Kidney (tissue), 13 donors: ENCODE measurements at regions not wholly inside any gene's neighbourhood (a gene's known extent, or its start where the extent isn't known, plus 50 kb on each side); places are given as distances from the start of the nearest gene placed in this dataset.

Source experiments
- DNase-seq, 5 donors: peaks; one replicate each; pipeline ENCODE4 v3.0.0-alpha.2; 2013 to 2020
- FAIRE-seq: peaks from 2 replicates; lab custom pipeline; 2012; peaks lifted over from hg19 to GRCh38; lab: Jason Lieb, UNC
- H3K27ac ChIP-seq, 2 donors: one replicate each; pipeline ENCODE4 v1.7.0; 2013; ENCODE audit warnings: low read depth in 2 of 2, low read length in 2 of 2, inconsistent platforms in 1 of 2
- H3K27me3 ChIP-seq: one replicate; pipeline ENCODE4 v1.7.1; 2013; ENCODE audit warnings: low read length, inconsistent platforms; ENCODE audit not compliant: control insufficient read depth, insufficient read depth
- H3K36me3 ChIP-seq, 3 donors: one replicate each; pipeline versions ENCODE4 v1.7.0 to v1.7.1; 2013; ENCODE audit warnings: low read length in 3 of 3, control low read depth in 1 of 3, inconsistent platforms in 1 of 3; ENCODE audit not compliant: insufficient read depth in 3 of 3, control insufficient read depth in 2 of 3
- H3K4me1 ChIP-seq, 3 donors: one replicate each; pipeline versions ENCODE4 v1.7.0 to v1.7.1; 2013; ENCODE audit warnings: low read length in 3 of 3, inconsistent platforms in 1 of 3, low read depth in 1 of 3; ENCODE audit not compliant: control insufficient read depth in 2 of 3, insufficient read depth in 2 of 3
- H3K4me3 ChIP-seq, 3 donors: one replicate each; pipeline versions ENCODE4 v1.7.0 to v1.8.1; 2013; ENCODE audit warnings: low read length in 3 of 3, control low read depth in 1 of 3, inconsistent platforms in 1 of 3
- H3K9ac ChIP-seq, 3 donors: one replicate each; pipeline versions ENCODE4 v1.7.0 to v1.7.1; 2013; ENCODE audit warnings: low read length in 3 of 3, control low read depth in 1 of 3, inconsistent platforms in 1 of 3
- H3K9me3 ChIP-seq, 3 donors: one replicate each; pipeline versions ENCODE4 v1.7.0 to v1.7.1; 2013; ENCODE audit warnings: low read length in 3 of 3, control low read depth in 1 of 3, inconsistent platforms in 1 of 3; ENCODE audit not compliant: control insufficient read depth in 2 of 3, insufficient read depth in 1 of 3
- intact Hi-C: fragments of 100-400 bp; cut with DNase I; formaldehyde crosslinking; loops from one replicate; pipeline ENCODE4 v1.11.1; 2022
- TF ChIP-seq, protein P1 (sequence below): IDR thresholded peaks from 3 replicates; pipeline ENCODE4 v1.5.1; 2012; ENCODE audit warnings: mild to moderate bottlenecking, moderate library complexity, borderline replicate concordance; ENCODE audit not compliant: insufficient read depth; ENCODE audit errors: extremely low read depth
- donor health status: control.
- donor health status: control.
- donor health status: control.
- donor health status: control.
- donor health status: control.
- donor health status: DM: yes; HTN: yes; CAD: no.
- donor health status: Normal renal cell carcinoma (clear cell type).

DNA sequence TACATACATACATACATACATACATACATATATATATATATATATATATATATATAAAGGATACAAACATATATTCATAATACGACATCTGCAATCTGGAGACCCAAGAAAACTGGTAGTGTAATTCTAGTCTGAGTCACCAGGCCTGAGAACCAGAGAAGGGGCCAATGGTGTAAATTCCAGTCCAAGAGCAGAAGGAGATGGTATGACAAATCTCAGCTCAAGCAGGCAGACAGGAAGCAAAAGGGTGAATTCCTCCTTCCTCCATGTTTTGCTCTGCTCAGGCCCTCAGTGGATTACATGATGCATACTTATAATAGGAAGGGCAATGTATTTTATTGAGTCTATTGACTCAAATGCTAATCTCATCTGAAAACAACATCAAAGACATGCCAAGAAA, 1060.4 kb upstream of the TMPRSS15 start:
- no peak overlapping the region for H3K27ac ChIP-seq
- H3K9ac ChIP-seq = no peak overlapping the region
- intact Hi-C loops = no loop called here
- H3K27me3 ChIP-seq = no peaks in the 10 kb centered on the region
- DNase-seq (no peak), FAIRE-seq (no peak)
- no peak overlapping the region for H3K4me3 ChIP-seq
- H3K9me3 ChIP-seq = no peaks in the 10 kb centered on the region
- TF ChIP-seq, protein P1, sequence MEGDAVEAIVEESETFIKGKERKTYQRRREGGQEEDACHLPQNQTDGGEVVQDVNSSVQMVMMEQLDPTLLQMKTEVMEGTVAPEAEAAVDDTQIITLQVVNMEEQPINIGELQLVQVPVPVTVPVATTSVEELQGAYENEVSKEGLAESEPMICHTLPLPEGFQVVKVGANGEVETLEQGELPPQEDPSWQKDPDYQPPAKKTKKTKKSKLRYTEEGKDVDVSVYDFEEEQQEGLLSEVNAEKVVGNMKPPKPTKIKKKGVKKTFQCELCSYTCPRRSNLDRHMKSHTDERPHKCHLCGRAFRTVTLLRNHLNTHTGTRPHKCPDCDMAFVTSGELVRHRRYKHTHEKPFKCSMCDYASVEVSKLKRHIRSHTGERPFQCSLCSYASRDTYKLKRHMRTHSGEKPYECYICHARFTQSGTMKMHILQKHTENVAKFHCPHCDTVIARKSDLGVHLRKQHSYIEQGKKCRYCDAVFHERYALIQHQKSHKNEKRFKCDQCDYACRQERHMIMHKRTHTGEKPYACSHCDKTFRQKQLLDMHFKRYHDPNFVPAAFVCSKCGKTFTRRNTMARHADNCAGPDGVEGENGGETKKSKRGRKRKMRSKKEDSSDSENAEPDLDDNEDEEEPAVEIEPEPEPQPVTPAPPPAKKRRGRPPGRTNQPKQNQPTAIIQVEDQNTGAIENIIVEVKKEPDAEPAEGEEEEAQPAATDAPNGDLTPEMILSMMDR = no peak
- H3K36me3 ChIP-seq = no peaks in the 10 kb centered on the region
- no peaks in the 10 kb centered on the region for H3K4me1 ChIP-seq

DNA sequence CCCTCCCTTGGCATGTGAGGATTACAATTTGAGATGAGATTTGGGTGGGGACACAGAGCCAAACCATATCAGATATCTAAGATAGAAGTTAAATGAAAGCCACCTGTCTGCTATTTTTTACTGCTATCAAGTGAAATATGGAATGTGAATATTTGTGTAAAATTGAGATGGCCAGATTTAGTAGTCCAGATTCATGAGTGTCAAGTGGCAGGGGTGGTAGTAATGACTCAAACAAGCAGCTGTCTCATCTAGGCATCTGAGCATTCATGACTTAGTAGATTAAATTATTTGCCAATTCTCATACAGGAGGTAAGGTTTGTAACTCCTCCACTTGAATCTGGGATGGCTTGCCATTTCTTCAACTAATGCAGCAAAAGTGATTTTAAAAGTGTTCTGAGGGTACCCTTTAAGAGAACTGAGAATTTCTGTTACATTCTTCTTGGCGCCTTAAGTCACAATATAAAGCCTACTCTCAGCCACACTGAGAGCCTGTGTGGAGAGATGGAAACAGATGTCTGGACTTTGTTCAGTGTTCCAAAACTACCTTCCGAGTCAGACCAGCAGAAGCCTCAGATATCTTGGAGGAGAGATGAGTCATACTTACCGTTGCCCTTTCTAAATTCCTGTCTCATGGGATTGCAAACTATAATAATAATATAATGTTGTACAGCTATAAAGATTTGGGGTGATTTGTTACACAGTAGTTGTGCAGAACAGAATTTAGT, 1065.6 kb upstream of the TMPRSS15 start:
- TF ChIP-seq, protein P1 = no peak
- H3K9me3 ChIP-seq = no peaks in the 10 kb centered on the region
- H3K27ac ChIP-seq = no peak overlapping the region
- H3K4me3 ChIP-seq = no peak overlapping the region
- DNase-seq = no peak
- no peaks in the 10 kb centered on the region for H3K36me3 ChIP-seq
- H3K27me3 ChIP-seq = no peaks in the 10 kb centered on the region
- intact Hi-C loops = no loop called here
- FAIRE-seq = no peak
- H3K9ac ChIP-seq = no peak overlapping the region
- H3K4me1 ChIP-seq = no peaks in the 10 kb centered on the region

DNA sequence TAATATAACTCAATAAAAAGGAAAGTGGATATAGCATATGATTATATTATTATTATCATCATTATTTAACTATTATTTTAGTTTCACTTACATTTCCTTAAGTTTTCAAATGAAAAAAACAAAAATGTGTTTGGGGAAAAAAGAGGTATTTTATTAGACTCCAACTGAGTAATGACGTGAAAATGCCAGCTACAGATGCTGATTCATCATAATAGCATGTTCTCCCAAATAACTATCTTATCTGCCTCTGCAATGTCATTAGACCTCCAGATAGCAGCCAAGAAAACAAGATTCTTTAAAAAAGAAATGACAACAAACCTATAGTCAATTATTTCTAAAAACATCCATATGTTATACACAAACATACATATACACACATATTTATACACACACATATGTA, 1071.9 kb upstream of the TMPRSS15 start:
- intact Hi-C loops = no loop called here
- Histone ChIP-seq H3K27me3 (no peaks in the 10 kb centered on the region), H3K9me3 (no peaks in the 10 kb centered on the region), H3K9ac (no peak overlapping the region), H3K27ac (no peak overlapping the region), H3K4me3 (no peak overlapping the region), H3K4me1 (no peaks in the 10 kb centered on the region), H3K36me3 (no peaks in the 10 kb centered on the region)
- TF ChIP-seq, protein P1 = no peak
- FAIRE-seq (no peak), DNase-seq (no peak)

DNA sequence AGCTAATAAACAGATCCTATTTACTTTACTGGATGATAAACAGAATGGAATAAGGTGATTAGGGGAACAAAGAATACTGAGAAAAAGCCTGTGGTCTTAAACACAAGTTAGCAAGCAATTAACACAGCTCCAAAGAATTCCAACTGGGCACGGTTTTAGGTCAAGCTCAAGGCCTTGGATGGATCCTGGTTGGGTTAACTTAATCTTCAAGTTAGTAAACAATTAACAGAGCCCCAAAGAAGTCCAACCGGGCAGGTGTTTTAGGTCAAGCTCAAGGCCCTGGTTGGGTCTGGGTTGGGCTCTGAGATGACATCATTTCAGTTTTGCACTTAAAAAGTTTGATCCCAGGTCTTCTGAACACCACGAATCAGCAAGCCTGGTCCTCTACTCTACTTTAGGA, 1086.3 kb upstream of the TMPRSS15 start:
- Histone ChIP-seq H3K36me3 (no peaks in the 10 kb centered on the region), H3K9ac (no peak overlapping the region), H3K27me3 (no peaks in the 10 kb centered on the region), H3K9me3 (no peaks in the 10 kb centered on the region), H3K4me1 (no peaks in the 10 kb centered on the region), H3K27ac (no peak overlapping the region), H3K4me3 (no peak overlapping the region)
- no peak for DNase-seq
- intact Hi-C loops = no loop called here
- no peak for FAIRE-seq
- TF ChIP-seq, protein P1 = no peak
